ENCODE measurements at regions not wholly inside any gene's neighbourhood (a gene's known extent, or its start where the extent isn't known, plus 50 kb on each side); places are given as distances from the start of the nearest gene placed in this dataset.

GRCh38 chr4:89403826-89404225, 96.2 kb upstream of the GPRIN3 start:
- TF ChIP-seq FOXM1 (IDR thresholded peaks at IDR 0.05; ENCODE audit: borderline replicate concordance) (no peak), FOXK2 (IDR thresholded peaks at IDR 0.05) (no peak), SP1 (IDR thresholded peaks at IDR 0.05) (no peak), ARNT (IDR thresholded peaks at IDR 0.05) (no peak), HDGF (IDR thresholded peaks at IDR 0.05; ENCODE audit: borderline replicate concordance) (no peak), FOXA1 (IDR thresholded peaks at IDR 0.05) (no peak), ZNF384 (IDR thresholded peaks at IDR 0.05) (no peak)
